HG03442 (cell line): ENCODE measurements at regions not wholly inside any gene's neighbourhood (a gene's known extent, or its start where the extent isn't known, plus 50 kb on each side); places are given as distances from the start of the nearest gene placed in this dataset.
"Not testable (repeated sequence)": the region's sequence is repeated elsewhere in the genome, so short reads cannot be mapped to it uniquely, and the experiment has no call there.

Experiments
- ATAC-seq: cut with Tn5 transposase; IDR thresholded peaks from one replicate; pipeline ENCODE4 v1.9.1; 2021; ENCODE audit warnings: mild to moderate bottlenecking, moderate library complexity; ENCODE audit not compliant: unreplicated experiment

GRCh38 chr10:45243261-45243660 is 72.1 kb downstream of the OR13A1 start:
- no peak for ATAC-seq

GRCh38 chr10:45246522-45246921 is 68.9 kb downstream of the OR13A1 start:
- ATAC-seq, result no peak

GRCh38 chr10:45249978-45250693 is 65.3 kb downstream of the OR13A1 start:
- ATAC-seq, result peak; percentile 62

- not testable (repeated sequence) for ATAC-seq
These were observed 64.7 kb downstream of the OR13A1 start for GRCh38 chr10:45250694-45251075.
